HEK293T (cell line): ENCODE measurements at regions not wholly inside any gene's neighbourhood (a gene's known extent, or its start where the extent isn't known, plus 50 kb on each side); places are given as distances from the start of the nearest gene placed in this dataset.

Source experiments
- BHLHE40 ChIP-seq: fragments of 450-650 bp; IDR thresholded peaks from 2 replicates; pipeline ENCODE4 v1.6.1; 2016; ENCODE audit warnings: mild to moderate bottlenecking, moderate library complexity, borderline replicate concordance
- CTBP1 ChIP-seq: fragments of 450-650 bp; IDR thresholded peaks from 2 replicates; pipeline ENCODE4 v1.6.1; 2016; ENCODE audit warnings: borderline replicate concordance
- ELF4 ChIP-seq: fragments of 450-650 bp; IDR thresholded peaks from 2 replicates; pipeline ENCODE4 v1.6.1; 2017; ENCODE audit warnings: antibody characterized with exemption
- FOXK2 ChIP-seq: fragments of 450-650 bp; IDR thresholded peaks from 2 replicates; pipeline ENCODE4 v1.6.1; 2016; ENCODE audit warnings: mild to moderate bottlenecking
- FOXM1 ChIP-seq: fragments of 450-650 bp; IDR thresholded peaks from 2 replicates; pipeline ENCODE4 v1.6.1; 2017; ENCODE audit warnings: mild to moderate bottlenecking, borderline replicate concordance
- L3MBTL2 ChIP-seq: fragments of 450-650 bp; conservative IDR thresholded peaks from 2 replicates; pipeline ENCODE4 v1.6.1; 2016; ENCODE audit warnings: mild to moderate bottlenecking
- LEF1 ChIP-seq: fragments of 450-650 bp; IDR thresholded peaks from 2 replicates; pipeline ENCODE4 v1.6.1; 2017; ENCODE audit warnings: mild to moderate bottlenecking, borderline replicate concordance
- NFRKB ChIP-seq: fragments of 450-650 bp; IDR thresholded peaks from 2 replicates; pipeline ENCODE4 v1.6.1; 2016; ENCODE audit warnings: mild to moderate bottlenecking, moderate library complexity
- PKNOX1 ChIP-seq: fragments of 450-650 bp; IDR thresholded peaks from 2 replicates; pipeline ENCODE4 v1.6.1; 2016
- SP1 ChIP-seq: fragments of 450-650 bp; IDR thresholded peaks from 2 replicates; pipeline ENCODE4 v1.6.1; 2017
- SUZ12 ChIP-seq: fragments of 450-650 bp; IDR thresholded peaks from 2 replicates; pipeline ENCODE4 v1.6.1; 2016; ENCODE audit warnings: mild to moderate bottlenecking
- TARDBP ChIP-seq: fragments of 450-650 bp; IDR thresholded peaks from 2 replicates; pipeline ENCODE4 v1.6.1; 2016
- ZNF384 ChIP-seq: fragments of 450-650 bp; IDR thresholded peaks from 2 replicates; pipeline ENCODE4 v1.6.1; 2016

GRCh38 chr5:30831605-30832004, 361.9 kb upstream of the CDH6 start:
- TF ChIP-seq FOXM1 (no peak), SP1 (no peak), LEF1 (no peak), TARDBP (no peak), SUZ12 (no peak), NFRKB (no peak), BHLHE40 (no peak), L3MBTL2 (no peak), PKNOX1 (no peak), ZNF384 (no peak), FOXK2 (no peak), ELF4 (no peak), CTBP1 (no peak)
